OCI-LY7 (cell line): ENCODE measurements at regions not wholly inside any gene's neighbourhood (a gene's known extent, or its start where the extent isn't known, plus 50 kb on each side); places are given as distances from the start of the nearest gene placed in this dataset.

ENCODE experiments used
- BruUV-seq: library from RNA; stranded (reverse); fragments of 400-500 nt; replicated peaks from 2 replicates; lab custom pipeline; 2021; lab: Mats Ljungman, UMichigan
- CTCF ChIA-PET: fragments of 300-600 bp; sonication (Branson Sonifier 250); formaldehyde crosslinking; loops from one replicate; lab custom pipeline; 2022; ENCODE audit warnings: antibody characterized with exemption; ENCODE audit not compliant: unreplicated experiment; lab: Charles Lee
- POLR2A ChIA-PET: fragments of 300-600 bp; sonication (Branson Sonifier 250); formaldehyde crosslinking; loops from one replicate; lab custom pipeline; 2022; ENCODE audit warnings: antibody characterized with exemption; lab: Charles Lee
- DNase-seq: peaks from one replicate; pipeline ENCODE4 v3.0.0-alpha.2; 2015; ENCODE audit warnings: low spot score
- H2AFZ ChIP-seq: fragments of 200-600 bp; sonication (generic), shearing (Covaris generic); 2 replicates; pipeline ENCODE4 v1.6.1; 2014; ENCODE audit warnings: mild to moderate bottlenecking, antibody characterized with exemption, low read length, moderate library complexity
- H3K27ac ChIP-seq: fragments of 200-600 bp; sonication (generic); 2 replicates; pipeline ENCODE4 v1.5.1; 2014; ENCODE audit warnings: mixed run types, low read depth, mild to moderate bottlenecking, moderate library complexity, low read length, inconsistent platforms; ENCODE audit not compliant: poor library complexity, severe bottlenecking
- H3K36me3 ChIP-seq: fragments of 200-600 bp; sonication (generic); 2 replicates; pipeline ENCODE4 v1.6.1; 2014; ENCODE audit warnings: mild to moderate bottlenecking, antibody characterized with exemption, low read length, moderate library complexity, mixed read lengths; ENCODE audit not compliant: insufficient read depth
- H3K4me1 ChIP-seq: fragments of 200-600 bp; sonication (generic); 2 replicates; pipeline ENCODE4 v1.5.1; 2014; ENCODE audit warnings: mild to moderate bottlenecking, low read length; ENCODE audit not compliant: insufficient read depth, poor library complexity, severe bottlenecking
- H3K4me2 ChIP-seq: fragments of 200-600 bp; sonication (generic); 2 replicates; pipeline ENCODE4 v1.6.1; 2014; ENCODE audit warnings: mild to moderate bottlenecking, low read length
- H3K4me3 ChIP-seq: fragments of 200-600 bp; sonication (generic); 2 replicates; pipeline ENCODE4 v1.5.1; 2014; ENCODE audit warnings: mild to moderate bottlenecking, low read depth, low read length; ENCODE audit not compliant: poor library complexity, severe bottlenecking
- H3K79me2 ChIP-seq: fragments of 200-600 bp; sonication (generic); 2 replicates; pipeline ENCODE4 v1.6.1; 2016; ENCODE audit warnings: low read depth, mild to moderate bottlenecking, low read length, moderate library complexity, mixed read lengths; ENCODE audit not compliant: insufficient read depth
- H3K9me2 ChIP-seq: fragments of 200-600 bp; sonication (generic); 2 replicates; pipeline ENCODE4 v1.6.1; 2016; ENCODE audit warnings: mild to moderate bottlenecking, low read length, mixed read lengths; ENCODE audit not compliant: insufficient read depth
- H3K9me3 ChIP-seq: fragments of 200-600 bp; sonication (generic); 2 replicates; pipeline ENCODE4 v1.6.1; 2014; ENCODE audit warnings: mild to moderate bottlenecking, mixed run types, low read length, mixed read lengths
- H4K20me1 ChIP-seq: fragments of 200-600 bp; sonication (generic); 2 replicates; pipeline ENCODE4 v1.6.1; 2014; ENCODE audit warnings: mild to moderate bottlenecking, antibody characterized with exemption, low read length, moderate library complexity, mixed read lengths; ENCODE audit not compliant: insufficient read depth
- CTCF ChIP-seq: fragments of 200-600 bp; sonication (generic); conservative IDR thresholded peaks from 2 replicates; pipeline ENCODE4 v1.5.1; 2014; ENCODE audit warnings: mild to moderate bottlenecking, antibody characterized with exemption, low read length, moderate library complexity, mixed read lengths
- EZH2phosphoT487 ChIP-seq: fragments of 200-600 bp; sonication (generic); IDR thresholded peaks from 2 replicates; pipeline ENCODE4 v1.6.1; 2018; ENCODE audit warnings: low read depth, borderline replicate concordance, mild to moderate bottlenecking, mixed run types, antibody characterized with exemption, low read length, moderate library complexity, mixed read lengths
- intact Hi-C: fragments of 100-400 bp; cut with micrococcal nuclease; formaldehyde crosslinking; loops from one replicate; pipeline ENCODE4 v1.10.0; 2022; ENCODE audit not compliant: unreplicated experiment

- CTCF ChIA-PET: no interaction called here
- intact Hi-C loops: no loop called here
- no peaks in the 10 kb centered on the region for H3K9me2 ChIP-seq
Observed at GRCh38 chr6:166032366-166033200, 135.1 kb downstream of the TBXT start.

GRCh38 chr6:166031275-166031674 lies 136.4 kb downstream of the TBXT start:
- TF ChIP-seq EZH2phosphoT487 (no peak), CTCF (no peak)
- H3K9me2 ChIP-seq: no peaks in the 10 kb centered on the region
- H3K9me3 ChIP-seq: no peaks in the 10 kb centered on the region
- ChIA-PET CTCF (no interaction called here), POLR2A (no interaction called here)
- no peak overlapping the region for H2AFZ ChIP-seq
- no peaks in the 10 kb centered on the region for H4K20me1 ChIP-seq
- no peak overlapping the region for H3K27ac ChIP-seq
- no peaks in the 10 kb centered on the region for H3K4me1 ChIP-seq
- no TSS peak for BruUV-seq
- no peaks in the 10 kb centered on the region for H3K36me3 ChIP-seq
- no peak overlapping the region for H3K4me2 ChIP-seq
- intact Hi-C loops: no loop called here
- no peak overlapping the region for H3K4me3 ChIP-seq
- no peaks in the 10 kb centered on the region for H3K79me2 ChIP-seq
- no peak for DNase-seq

More at GRCh38 chr6:166032366-166033200, 135.1 kb downstream of the TBXT start:
- Histone ChIP-seq H2AFZ (no peak overlapping the region), H3K9me3 (no peaks in the 10 kb centered on the region), H3K36me3 (no peaks in the 10 kb centered on the region), H3K79me2 (no peaks in the 10 kb centered on the region), H4K20me1 (no peaks in the 10 kb centered on the region), H3K4me1 (no peaks in the 10 kb centered on the region), H3K27ac (no peak overlapping the region), H3K4me3 (no peak overlapping the region), H3K4me2 (no peak overlapping the region)
- POLR2A ChIA-PET: interaction anchor here (0.7 kb wide), 2 partner anchors 1023 to 1412 kb away, joined by 3 read pairs; no protein-coding TSS in a partner anchor
- BruUV-seq: no TSS peak
- TF ChIP-seq CTCF (no peak; the same call in 1 of the 2 replicates), EZH2phosphoT487 (no peak)
- no peak for DNase-seq

- no peak overlapping the region for H3K4me2 ChIP-seq
- H3K4me3 ChIP-seq: no peak overlapping the region
- BruUV-seq: no TSS peak
- no peak overlapping the region for H2AFZ ChIP-seq
- intact Hi-C loops: no loop called here
- CTCF ChIA-PET: no interaction called here
- H4K20me1 ChIP-seq: no peaks in the 10 kb centered on the region
- no peaks in the 10 kb centered on the region for H3K9me3 ChIP-seq
- H3K27ac ChIP-seq: no peak overlapping the region
- no peak for DNase-seq
- TF ChIP-seq EZH2phosphoT487: no peak
- no peak for TF ChIP-seq CTCF
- no peaks in the 10 kb centered on the region for H3K9me2 ChIP-seq
- POLR2A ChIA-PET: interaction anchor here (0.9 kb wide), 1 partner anchor 12 kb away, joined by 3 read pairs; no protein-coding TSS in a partner anchor
- no peaks in the 10 kb centered on the region for H3K79me2 ChIP-seq
- H3K36me3 ChIP-seq: no peaks in the 10 kb centered on the region
- H3K4me1 ChIP-seq: no peaks in the 10 kb centered on the region
Observed at GRCh38 chr6:166029506-166029905, 138.1 kb downstream of the TBXT start.
